HEK293 (cell line): ENCODE measurements at regions not wholly inside any gene's neighbourhood (a gene's known extent, or its start where the extent isn't known, plus 50 kb on each side); places are given as distances from the start of the nearest gene placed in this dataset.

Experiments
- CTCF ChIA-PET: fragments of 350-600 bp; formaldehyde crosslinking; extraction: SDS; loops from one replicate; lab custom pipeline; 2021; ENCODE audit warnings: antibody characterized with exemption; lab: Yijun Ruan, JAX
- POLR2A ChIA-PET: fragments of 300-600 bp; formaldehyde crosslinking; extraction: SDS; loops from one replicate; lab custom pipeline; 2020; ENCODE audit warnings: antibody characterized with exemption, inconsistent platforms; lab: Yijun Ruan, JAX
- H3K27ac ChIP-seq: fragments of 200-500 bp; sonication (Bioruptor generic); 2 replicates; pipeline ENCODE4 v1.5.1; 2014; ENCODE audit warnings: low read depth, low read length, control low read depth, inconsistent platforms; ENCODE audit errors: extremely low read depth
- H3K36me3 ChIP-seq, 2 experiments: fragments of 200-500 bp in 1 of 2; sonication (Bioruptor generic) in 1 of 2; 1 replicate in 1 of 2; 2 replicates in 1 of 2; pipeline ENCODE4 v1.5.1; 2014 to 2017; ENCODE audit warnings: inconsistent platforms in 2 of 2, low read length in 2 of 2; ENCODE audit not compliant: control insufficient read depth in 2 of 2, insufficient read depth in 1 of 2
- H3K4me1 ChIP-seq: fragments of 200-500 bp; sonication (Bioruptor generic); 2 replicates; pipeline ENCODE4 v1.5.1; 2014; ENCODE audit warnings: mild to moderate bottlenecking, low read length, inconsistent platforms; ENCODE audit not compliant: control insufficient read depth, insufficient read depth
- H3K4me3 ChIP-seq: 2 replicates; pipeline ENCODE4 v1.5.1; 2011; ENCODE audit warnings: low read depth, mild to moderate bottlenecking, control low read depth, low read length, moderate library complexity
- H3K9me3 ChIP-seq: fragments of 200-500 bp; sonication (Bioruptor generic); 2 replicates; pipeline ENCODE4 v1.5.1; 2014; ENCODE audit warnings: low read depth, low read length, inconsistent platforms; ENCODE audit not compliant: control insufficient read depth, insufficient read depth
- GLIS2 ChIP-seq: fragments of 450-650 bp; formaldehyde crosslinking; IDR thresholded peaks from 2 replicates; pipeline ENCODE4 v1.5.1; 2016; ENCODE audit warnings: missing biosample characterization, missing genetic modification characterization
- KLF16 ChIP-seq: fragments of 450-650 bp; formaldehyde crosslinking; IDR thresholded peaks from 2 replicates; pipeline ENCODE4 v1.5.1; 2017; ENCODE audit warnings: missing biosample characterization, missing genetic modification characterization
- KLF9 ChIP-seq: fragments of 450-650 bp; formaldehyde crosslinking; IDR thresholded peaks from 2 replicates; pipeline ENCODE4 v1.5.1; 2016; ENCODE audit warnings: missing biosample characterization, missing genetic modification characterization, low read depth
- MZF1 ChIP-seq: fragments of 450-650 bp; formaldehyde crosslinking; IDR thresholded peaks from 2 replicates; pipeline ENCODE4 v1.5.1; 2017; ENCODE audit warnings: missing biosample characterization, missing genetic modification characterization, borderline replicate concordance
- SCRT1 ChIP-seq: fragments of 450-650 bp; formaldehyde crosslinking; IDR thresholded peaks from 2 replicates; pipeline ENCODE4 v1.5.1; 2016; ENCODE audit warnings: missing biosample characterization, missing genetic modification characterization, borderline replicate concordance
- ZBTB11 ChIP-seq: fragments of 450-650 bp; formaldehyde crosslinking; conservative IDR thresholded peaks from 2 replicates; pipeline ENCODE4 v1.5.1; 2016; ENCODE audit warnings: low read depth, missing biosample characterization, missing genetic modification characterization
- ZEB2 ChIP-seq: fragments of 450-650 bp; formaldehyde crosslinking; IDR thresholded peaks from 2 replicates; pipeline ENCODE4 v1.5.1; 2016; ENCODE audit warnings: missing biosample characterization, missing genetic modification characterization
- ZFP3 ChIP-seq: fragments of 450-650 bp; formaldehyde crosslinking; IDR thresholded peaks from 2 replicates; pipeline ENCODE4 v1.5.1; 2016; ENCODE audit warnings: low read depth, missing biosample characterization, missing genetic modification characterization
- ZNF121 ChIP-seq: fragments of 450-650 bp; formaldehyde crosslinking; IDR thresholded peaks from 2 replicates; pipeline ENCODE4 v1.5.1; 2016; ENCODE audit warnings: missing biosample characterization, missing genetic modification characterization
- ZNF175 ChIP-seq: fragments of 450-650 bp; formaldehyde crosslinking; IDR thresholded peaks from 2 replicates; pipeline ENCODE4 v1.5.1; 2016; ENCODE audit warnings: missing biosample characterization, missing genetic modification characterization
- ZNF23 ChIP-seq: fragments of 450-650 bp; formaldehyde crosslinking; IDR thresholded peaks from 2 replicates; pipeline ENCODE4 v1.5.1; 2016; ENCODE audit warnings: missing biosample characterization, missing genetic modification characterization, borderline replicate concordance
- ZNF335 ChIP-seq: fragments of 450-650 bp; formaldehyde crosslinking; conservative IDR thresholded peaks from 2 replicates; pipeline ENCODE4 v1.5.1; 2016; ENCODE audit warnings: missing biosample characterization, missing genetic modification characterization
- ZNF341 ChIP-seq: fragments of 450-650 bp; formaldehyde crosslinking; IDR thresholded peaks from 2 replicates; pipeline ENCODE4; 2016; ENCODE audit warnings: low read depth, missing biosample characterization, missing genetic modification characterization
- ZNF623 ChIP-seq: fragments of 450-650 bp; formaldehyde crosslinking; IDR thresholded peaks from 2 replicates; pipeline ENCODE4 v1.5.1; 2016; ENCODE audit warnings: missing biosample characterization, missing genetic modification characterization
- ZNF624 ChIP-seq: fragments of 450-650 bp; formaldehyde crosslinking; IDR thresholded peaks from 2 replicates; pipeline ENCODE4 v1.5.1; 2017; ENCODE audit warnings: missing biosample characterization, missing genetic modification characterization
- ZNF626 ChIP-seq: fragments of 450-650 bp; sonication (Bioruptor Pico); formaldehyde crosslinking; IDR thresholded peaks from 2 replicates; pipeline ENCODE4 v1.5.1; 2018; ENCODE audit warnings: missing biosample characterization, missing genetic modification characterization, inconsistent platforms
- TF ChIP-seq, protein P1 (sequence below): fragments of 450-650 bp; formaldehyde crosslinking; IDR thresholded peaks from 2 replicates; pipeline ENCODE4 v1.5.1; 2016; ENCODE audit warnings: missing biosample characterization, missing genetic modification characterization
- TF ChIP-seq, protein P2 (sequence below): fragments of 450-650 bp; formaldehyde crosslinking; IDR thresholded peaks from 2 replicates; pipeline ENCODE4 v1.5.1; 2016; ENCODE audit warnings: missing biosample characterization, missing genetic modification characterization, borderline replicate concordance
- TF ChIP-seq, protein P3 (sequence below): fragments of 450-650 bp; formaldehyde crosslinking; IDR thresholded peaks from 2 replicates; pipeline ENCODE4 v1.5.1; 2017; ENCODE audit warnings: missing biosample characterization, missing genetic modification characterization

- no peak overlapping the region for H3K4me3 ChIP-seq
- H3K36me3 ChIP-seq: no peaks in the 10 kb centered on the region
- no peaks in the 10 kb centered on the region for H3K9me3 ChIP-seq
- no peaks in the 10 kb centered on the region for H3K4me1 ChIP-seq
- CTCF ChIA-PET: interaction anchor here (0.6 kb wide), 1 partner anchor 9 kb away, joined by 4 read pairs; no protein-coding TSS in a partner anchor
- POLR2A ChIA-PET: no interaction called here
- no peak overlapping the region for H3K27ac ChIP-seq
- no peak for TF ChIP-seq KLF9 (tag by site-specific recombination)
- TF ChIP-seq ZBTB11 (tag by site-specific recombination): no peak
- TF ChIP-seq KLF16 (tag by site-specific recombination): no peak
- no peak for TF ChIP-seq ZNF624 (tag by site-specific recombination)
- no peak for TF ChIP-seq ZNF623
- TF ChIP-seq MZF1 (tag by site-specific recombination): no peak
- TF ChIP-seq ZEB2 (tag by site-specific recombination): no peak
- no peak for TF ChIP-seq ZNF626 (tag by site-specific recombination)
- no peak for TF ChIP-seq ZNF175 (tag by site-specific recombination)
- TF ChIP-seq, protein P1, sequence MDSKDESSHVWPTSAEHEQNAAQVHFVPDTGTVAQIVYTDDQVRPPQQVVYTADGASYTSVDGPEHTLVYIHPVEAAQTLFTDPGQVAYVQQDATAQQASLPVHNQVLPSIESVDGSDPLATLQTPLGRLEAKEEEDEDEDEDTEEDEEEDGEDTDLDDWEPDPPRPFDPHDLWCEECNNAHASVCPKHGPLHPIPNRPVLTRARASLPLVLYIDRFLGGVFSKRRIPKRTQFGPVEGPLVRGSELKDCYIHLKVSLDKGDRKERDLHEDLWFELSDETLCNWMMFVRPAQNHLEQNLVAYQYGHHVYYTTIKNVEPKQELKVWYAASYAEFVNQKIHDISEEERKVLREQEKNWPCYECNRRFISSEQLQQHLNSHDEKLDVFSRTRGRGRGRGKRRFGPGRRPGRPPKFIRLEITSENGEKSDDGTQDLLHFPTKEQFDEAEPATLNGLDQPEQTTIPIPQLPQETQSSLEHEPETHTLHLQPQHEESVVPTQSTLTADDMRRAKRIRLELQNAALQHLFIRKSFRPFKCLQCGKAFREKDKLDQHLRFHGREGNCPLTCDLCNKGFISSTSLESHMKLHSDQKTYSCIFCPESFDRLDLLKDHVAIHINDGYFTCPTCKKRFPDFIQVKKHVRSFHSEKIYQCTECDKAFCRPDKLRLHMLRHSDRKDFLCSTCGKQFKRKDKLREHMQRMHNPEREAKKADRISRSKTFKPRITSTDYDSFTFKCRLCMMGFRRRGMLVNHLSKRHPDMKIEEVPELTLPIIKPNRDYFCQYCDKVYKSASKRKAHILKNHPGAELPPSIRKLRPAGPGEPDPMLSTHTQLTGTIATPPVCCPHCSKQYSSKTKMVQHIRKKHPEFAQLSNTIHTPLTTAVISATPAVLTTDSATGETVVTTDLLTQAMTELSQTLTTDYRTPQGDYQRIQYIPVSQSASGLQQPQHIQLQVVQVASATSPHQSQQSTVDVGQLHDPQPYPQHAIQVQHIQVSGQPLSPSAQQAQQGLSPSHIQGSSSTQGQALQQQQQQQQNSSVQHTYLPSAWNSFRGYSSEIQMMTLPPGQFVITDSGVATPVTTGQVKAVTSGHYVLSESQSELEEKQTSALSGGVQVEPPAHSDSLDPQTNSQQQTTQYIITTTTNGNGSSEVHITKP (tag by site-specific recombination): no peak
- TF ChIP-seq ZNF341 (tag by site-specific recombination): no peak
- TF ChIP-seq SCRT1 (tag by site-specific recombination): no peak
- TF ChIP-seq ZNF335 (tag by site-specific recombination): no peak
- no peak for TF ChIP-seq ZNF121 (tag by site-specific recombination)
- TF ChIP-seq, protein P2, sequence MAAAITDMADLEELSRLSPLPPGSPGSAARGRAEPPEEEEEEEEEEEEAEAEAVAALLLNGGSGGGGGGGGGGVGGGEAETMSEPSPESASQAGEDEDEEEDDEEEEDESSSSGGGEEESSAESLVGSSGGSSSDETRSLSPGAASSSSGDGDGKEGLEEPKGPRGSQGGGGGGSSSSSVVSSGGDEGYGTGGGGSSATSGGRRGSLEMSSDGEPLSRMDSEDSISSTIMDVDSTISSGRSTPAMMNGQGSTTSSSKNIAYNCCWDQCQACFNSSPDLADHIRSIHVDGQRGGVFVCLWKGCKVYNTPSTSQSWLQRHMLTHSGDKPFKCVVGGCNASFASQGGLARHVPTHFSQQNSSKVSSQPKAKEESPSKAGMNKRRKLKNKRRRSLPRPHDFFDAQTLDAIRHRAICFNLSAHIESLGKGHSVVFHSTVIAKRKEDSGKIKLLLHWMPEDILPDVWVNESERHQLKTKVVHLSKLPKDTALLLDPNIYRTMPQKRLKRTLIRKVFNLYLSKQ (tag by site-specific recombination): no peak
Observed at GRCh38 chr9:101858026-101858425, 119.6 kb upstream of the GRIN3A start.

DNA sequence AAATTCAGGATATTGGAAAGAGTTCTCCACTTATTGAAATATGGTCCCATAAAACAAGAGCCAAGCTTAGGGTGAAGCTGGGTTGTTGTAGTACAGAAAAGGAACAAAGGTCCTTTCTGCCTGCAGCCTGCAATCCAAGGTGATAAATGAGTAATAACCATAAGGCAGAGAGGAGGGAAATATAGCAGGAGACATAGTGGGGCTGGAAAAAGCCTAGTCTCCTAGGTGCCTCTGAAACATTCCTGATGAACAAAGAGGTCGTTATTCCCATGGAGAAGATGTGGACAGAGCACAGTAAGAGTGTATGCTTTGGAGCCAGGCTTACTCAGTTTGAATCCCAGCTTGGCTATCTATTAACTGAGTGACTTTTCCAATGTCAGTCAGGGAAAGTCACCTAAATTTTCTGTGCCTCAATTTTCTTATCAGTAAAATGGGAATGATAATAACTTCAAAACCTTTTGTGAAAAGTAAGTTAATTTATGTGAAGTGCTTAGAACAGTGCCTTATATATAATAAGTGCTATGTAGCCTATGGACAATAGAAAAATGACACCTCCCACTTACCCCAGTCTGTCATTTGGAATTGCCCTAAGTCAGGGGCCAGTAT lies 110.8 kb upstream of the GRIN3A start:
- Histone ChIP-seq H3K27ac (no peak overlapping the region), H3K4me3 (no peak overlapping the region), H3K9me3 (no peaks in the 10 kb centered on the region), H3K4me1 (no peaks in the 10 kb centered on the region), H3K36me3 (no peaks in the 10 kb centered on the region)
- no peak for TF ChIP-seq GLIS2 (tag by site-specific recombination)
- TF ChIP-seq ZFP3 (tag by site-specific recombination): no peak
- no peak for TF ChIP-seq ZNF23
- TF ChIP-seq, protein P3, sequence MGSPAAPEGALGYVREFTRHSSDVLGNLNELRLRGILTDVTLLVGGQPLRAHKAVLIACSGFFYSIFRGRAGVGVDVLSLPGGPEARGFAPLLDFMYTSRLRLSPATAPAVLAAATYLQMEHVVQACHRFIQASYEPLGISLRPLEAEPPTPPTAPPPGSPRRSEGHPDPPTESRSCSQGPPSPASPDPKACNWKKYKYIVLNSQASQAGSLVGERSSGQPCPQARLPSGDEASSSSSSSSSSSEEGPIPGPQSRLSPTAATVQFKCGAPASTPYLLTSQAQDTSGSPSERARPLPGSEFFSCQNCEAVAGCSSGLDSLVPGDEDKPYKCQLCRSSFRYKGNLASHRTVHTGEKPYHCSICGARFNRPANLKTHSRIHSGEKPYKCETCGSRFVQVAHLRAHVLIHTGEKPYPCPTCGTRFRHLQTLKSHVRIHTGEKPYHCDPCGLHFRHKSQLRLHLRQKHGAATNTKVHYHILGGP (tag by site-specific recombination): no peak
- ChIA-PET POLR2A (no interaction called here), CTCF (no interaction called here)
